Astrocyte (in vitro differentiated cells and primary cell): ENCODE measurements at regions not wholly inside any gene's neighbourhood (a gene's known extent, or its start where the extent isn't known, plus 50 kb on each side); places are given as distances from the start of the nearest gene placed in this dataset.

Experiments
- DNase-seq: peaks from one replicate; pipeline ENCODE4 v3.0.0-alpha.2; 2010; ENCODE audit warnings: low read depth
- FAIRE-seq: peaks from 2 replicates; lab custom pipeline; 2011; peaks lifted over from hg19 to GRCh38; lab: Jason Lieb, UNC
- H2AFZ ChIP-seq: 2 replicates; pipeline ENCODE4 v1.6.0; 2012; ENCODE audit warnings: low read depth, low read length, inconsistent platforms
- H3K27ac ChIP-seq: 2 replicates; pipeline ENCODE4 v1.5.1; 2011; ENCODE audit warnings: low read depth, low read length, inconsistent platforms
- H3K27me3 ChIP-seq: 2 replicates; pipeline ENCODE4 v1.6.0; 2011; ENCODE audit warnings: low read length, inconsistent platforms; ENCODE audit not compliant: insufficient read depth
- H3K36me3 ChIP-seq: 2 replicates; pipeline ENCODE4 v1.5.1; 2011; ENCODE audit warnings: low read length, inconsistent platforms; ENCODE audit not compliant: insufficient read depth
- H3K4me1 ChIP-seq: 2 replicates; pipeline ENCODE4 v1.5.1; 2011; ENCODE audit warnings: low read length, inconsistent platforms; ENCODE audit not compliant: insufficient read depth
- H3K4me2 ChIP-seq: 2 replicates; pipeline ENCODE4 v1.6.0; 2012; ENCODE audit warnings: low read length, inconsistent platforms
- H3K4me3 ChIP-seq: 2 replicates; pipeline ENCODE4 v1.5.1; 2011; ENCODE audit warnings: low read depth, mild to moderate bottlenecking, low read length, inconsistent platforms; ENCODE audit not compliant: insufficient read depth
- H3K79me2 ChIP-seq: 2 replicates; pipeline ENCODE4 v1.6.0; 2012; ENCODE audit warnings: mild to moderate bottlenecking, low read length, inconsistent platforms; ENCODE audit not compliant: insufficient read depth
- H3K9ac ChIP-seq: 2 replicates; pipeline ENCODE4 v1.6.0; 2012; ENCODE audit warnings: mild to moderate bottlenecking, low read length, inconsistent platforms
- H3K9me3 ChIP-seq: 2 replicates; pipeline ENCODE4 v1.5.1; 2012; ENCODE audit warnings: low read depth, mild to moderate bottlenecking, low read length, inconsistent platforms; ENCODE audit not compliant: insufficient read depth
- H4K20me1 ChIP-seq: 2 replicates; pipeline ENCODE4 v1.6.0; 2012; ENCODE audit warnings: low read length, inconsistent platforms; ENCODE audit not compliant: insufficient read depth
- H3K27ac Mint-ChIP-seq: one replicate; pipeline ENCODE4 v1.8.0; 2021; ENCODE audit warnings: mild to moderate bottlenecking, mixed read lengths; ENCODE audit not compliant: unreplicated experiment
- H3K27me3 Mint-ChIP-seq: one replicate; pipeline ENCODE4 v1.8.0; 2021; ENCODE audit warnings: low read depth, mixed read lengths; ENCODE audit not compliant: unreplicated experiment
- H3K36me3 Mint-ChIP-seq: one replicate; pipeline ENCODE4 v1.8.0; 2021; ENCODE audit warnings: low read depth, mixed read lengths; ENCODE audit not compliant: unreplicated experiment
- H3K4me1 Mint-ChIP-seq: one replicate; pipeline ENCODE4 v1.8.0; 2021; ENCODE audit warnings: low read depth, mixed read lengths; ENCODE audit not compliant: unreplicated experiment
- H3K4me3 Mint-ChIP-seq: one replicate; pipeline ENCODE4 v1.8.0; 2021; ENCODE audit warnings: mild to moderate bottlenecking, moderate library complexity, mixed read lengths; ENCODE audit not compliant: unreplicated experiment
- H3K9me3 Mint-ChIP-seq: one replicate; pipeline ENCODE4 v1.8.0; 2021; ENCODE audit warnings: mild to moderate bottlenecking, mixed read lengths; ENCODE audit not compliant: unreplicated experiment
- EZH2 ChIP-seq: IDR thresholded peaks from 2 replicates; pipeline ENCODE4 v1.6.1; 2012; ENCODE audit warnings: mild to moderate bottlenecking, low read length, inconsistent platforms; ENCODE audit not compliant: insufficient read depth
- TF ChIP-seq, protein P1 (sequence below): IDR thresholded peaks from 2 replicates; pipeline ENCODE4 v1.5.1; 2011; ENCODE audit warnings: low read depth, mild to moderate bottlenecking, inconsistent platforms, low read length, moderate library complexity; ENCODE audit not compliant: insufficient read depth

DNA sequence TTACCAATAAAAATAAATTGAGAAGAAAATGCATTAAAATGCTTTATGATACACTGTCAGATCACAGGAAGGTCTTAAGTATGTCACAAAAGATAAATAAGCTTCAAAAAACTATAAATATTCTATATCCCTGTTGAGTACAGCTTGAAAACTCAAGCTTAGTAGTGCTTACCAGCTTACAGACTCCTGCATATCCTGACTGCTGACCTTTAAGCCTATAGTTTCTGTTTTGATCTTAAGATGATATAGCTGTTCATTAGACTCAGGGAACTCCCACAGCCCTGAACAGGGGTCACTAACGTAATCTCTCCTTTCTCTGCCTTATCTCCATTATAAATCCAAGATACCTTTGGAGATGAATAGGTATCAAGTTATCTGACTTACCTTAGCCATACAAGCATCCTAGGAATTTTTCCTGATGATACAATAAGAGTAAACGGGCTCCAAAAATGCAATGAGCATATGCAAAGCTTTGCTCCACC is 93.7 kb upstream of the RBBP8 start:
- no peaks in the 10 kb centered on the region for H3K4me1 Mint-ChIP-seq
- H3K36me3 Mint-ChIP-seq: no peaks in the 10 kb centered on the region
- no peak overlapping the region for H3K4me3 Mint-ChIP-seq
- H3K4me3 ChIP-seq: no peak overlapping the region
- H4K20me1 ChIP-seq: no peaks in the 10 kb centered on the region
- H3K79me2 ChIP-seq: no peaks in the 10 kb centered on the region
- no peaks in the 10 kb centered on the region for H3K36me3 ChIP-seq
- no peak overlapping the region for H3K9ac ChIP-seq
- H3K27ac Mint-ChIP-seq: no peak overlapping the region
- H3K9me3 ChIP-seq: no peaks in the 10 kb centered on the region
- H3K27me3 ChIP-seq: no peaks in the 10 kb centered on the region
- peaks cover 5% of the 10 kb centered on the region for H3K4me1 ChIP-seq
- no peak overlapping the region for H3K4me2 ChIP-seq
- no peak for FAIRE-seq
- H3K9me3 Mint-ChIP-seq: peaks cover 6% of the 10 kb centered on the region
- no peak overlapping the region for H3K27ac ChIP-seq
- peaks cover 10% of the 10 kb centered on the region for H3K27me3 Mint-ChIP-seq
- H2AFZ ChIP-seq: no peak overlapping the region
- TF ChIP-seq, protein P1, sequence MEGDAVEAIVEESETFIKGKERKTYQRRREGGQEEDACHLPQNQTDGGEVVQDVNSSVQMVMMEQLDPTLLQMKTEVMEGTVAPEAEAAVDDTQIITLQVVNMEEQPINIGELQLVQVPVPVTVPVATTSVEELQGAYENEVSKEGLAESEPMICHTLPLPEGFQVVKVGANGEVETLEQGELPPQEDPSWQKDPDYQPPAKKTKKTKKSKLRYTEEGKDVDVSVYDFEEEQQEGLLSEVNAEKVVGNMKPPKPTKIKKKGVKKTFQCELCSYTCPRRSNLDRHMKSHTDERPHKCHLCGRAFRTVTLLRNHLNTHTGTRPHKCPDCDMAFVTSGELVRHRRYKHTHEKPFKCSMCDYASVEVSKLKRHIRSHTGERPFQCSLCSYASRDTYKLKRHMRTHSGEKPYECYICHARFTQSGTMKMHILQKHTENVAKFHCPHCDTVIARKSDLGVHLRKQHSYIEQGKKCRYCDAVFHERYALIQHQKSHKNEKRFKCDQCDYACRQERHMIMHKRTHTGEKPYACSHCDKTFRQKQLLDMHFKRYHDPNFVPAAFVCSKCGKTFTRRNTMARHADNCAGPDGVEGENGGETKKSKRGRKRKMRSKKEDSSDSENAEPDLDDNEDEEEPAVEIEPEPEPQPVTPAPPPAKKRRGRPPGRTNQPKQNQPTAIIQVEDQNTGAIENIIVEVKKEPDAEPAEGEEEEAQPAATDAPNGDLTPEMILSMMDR: no peak
- TF ChIP-seq EZH2: no peak
- no peak for DNase-seq

GRCh38 chr18:22840606-22841144 is 92.5 kb upstream of the RBBP8 start:
- H3K9ac ChIP-seq: no peak overlapping the region
- no peaks in the 10 kb centered on the region for H3K27me3 ChIP-seq
- H3K9me3 ChIP-seq: no peaks in the 10 kb centered on the region
- no peak for DNase-seq
- peaks cover 5% of the 10 kb centered on the region for H3K4me1 ChIP-seq
- H3K9me3 Mint-ChIP-seq: peaks cover 6% of the 10 kb centered on the region
- H3K4me2 ChIP-seq: no peak overlapping the region
- H3K4me1 Mint-ChIP-seq: no peaks in the 10 kb centered on the region
- H3K4me3 ChIP-seq: no peak overlapping the region
- no peak overlapping the region for H2AFZ ChIP-seq
- peaks cover 10% of the 10 kb centered on the region for H3K27me3 Mint-ChIP-seq
- no peak for FAIRE-seq
- no peaks in the 10 kb centered on the region for H3K79me2 ChIP-seq
- no peaks in the 10 kb centered on the region for H3K36me3 Mint-ChIP-seq
- no peaks in the 10 kb centered on the region for H4K20me1 ChIP-seq
- no peak overlapping the region for H3K27ac ChIP-seq
- H3K27ac Mint-ChIP-seq: no peak overlapping the region
- H3K36me3 ChIP-seq: no peaks in the 10 kb centered on the region
- TF ChIP-seq, protein P1: no peak
- TF ChIP-seq EZH2: no peak
- H3K4me3 Mint-ChIP-seq: no peak overlapping the region

DNA sequence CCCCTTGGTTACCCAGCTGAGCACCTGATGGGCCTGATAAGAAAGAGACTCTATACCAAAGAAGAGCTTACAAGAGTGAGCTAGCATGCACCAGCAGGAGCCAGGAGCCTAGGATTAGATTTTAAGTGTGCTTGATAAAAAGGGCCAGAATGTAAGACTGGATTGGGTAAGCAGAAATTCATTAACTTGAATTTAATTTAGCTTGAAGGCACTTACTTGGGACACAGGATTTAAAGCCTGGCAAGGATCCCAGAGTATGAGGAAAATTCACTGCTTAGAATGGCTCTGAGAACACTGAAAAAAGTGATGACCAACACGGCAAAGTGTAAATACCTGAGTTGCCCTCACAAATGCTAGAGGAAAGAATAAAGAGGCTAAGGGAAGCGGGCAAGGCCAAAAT is 91.3 kb upstream of the RBBP8 start:
- H3K27ac ChIP-seq: no peak overlapping the region
- Mint-ChIP-seq H3K27me3 (peaks cover 10% of the 10 kb centered on the region), H3K4me3 (no peak overlapping the region), H3K36me3 (no peaks in the 10 kb centered on the region), H3K9me3 (peaks cover 6% of the 10 kb centered on the region), H3K4me1 (no peaks in the 10 kb centered on the region), H3K27ac (no peak overlapping the region)
- no peak overlapping the region for H3K4me2 ChIP-seq
- TF ChIP-seq, protein P1: no peak
- no peak for TF ChIP-seq EZH2
- DNase-seq (no peak), FAIRE-seq (no peak)
- H4K20me1 ChIP-seq: no peaks in the 10 kb centered on the region
- H3K9me3 ChIP-seq: no peaks in the 10 kb centered on the region
- H3K36me3 ChIP-seq: no peaks in the 10 kb centered on the region
- H2AFZ ChIP-seq: no peak overlapping the region
- H3K4me1 ChIP-seq: peaks cover 5% of the 10 kb centered on the region
- no peaks in the 10 kb centered on the region for H3K27me3 ChIP-seq
- H3K79me2 ChIP-seq: no peaks in the 10 kb centered on the region
- no peak overlapping the region for H3K9ac ChIP-seq
- H3K4me3 ChIP-seq: no peak overlapping the region
